ENCODE measurements at regions not wholly inside any gene's neighbourhood (a gene's known extent, or its start where the extent isn't known, plus 50 kb on each side); places are given as distances from the start of the nearest gene placed in this dataset.

- no peak overlapping the region for H3K4me3 Mint-ChIP-seq
- no peak for TF ChIP-seq CTCF (IDR thresholded peaks at IDR 0.05)
- no peak overlapping the region for H3K27ac ChIP-seq (ENCODE audit: low read depth in 1 of 2, low read length in 2 of 2)
- no peaks in the 10 kb centered on the region for H3K27me3 Mint-ChIP-seq
- H3K9me3 Mint-ChIP-seq: peaks cover 7% of the 10 kb centered on the region
- no peak overlapping the region for H3K4me3 ChIP-seq (ENCODE audit: low read length)
- POLR2A ChIA-PET: no interaction called here
- peaks cover 0 to 7% of the 10 kb centered on the region in 2 experiments for H3K9me3 ChIP-seq (ENCODE audit: control insufficient read depth in 1 of 2, insufficient read depth in 1 of 2, low read length in 2 of 2)
- no peaks in the 10 kb centered on the region for H3K36me3 ChIP-seq (ENCODE audit: insufficient read depth, low read length)
- CTCF ChIA-PET: no interaction called here
- H3K4me1 Mint-ChIP-seq (ENCODE audit: low read depth): no peaks in the 10 kb centered on the region
- H3K36me3 Mint-ChIP-seq (ENCODE audit: low read depth): no peaks in the 10 kb centered on the region
- no peaks in the 10 kb centered on the region for H3K27me3 ChIP-seq (ENCODE audit: control insufficient read depth in 1 of 2, insufficient read depth in 2 of 2, low read length in 2 of 2)
- no peak for ATAC-seq (ENCODE audit: poor library complexity)
- DNase-seq: no peak
- H3K27ac Mint-ChIP-seq: no peak overlapping the region
- intact Hi-C loops (cut with DNase I, micrococcal nuclease): no loop called here
- H3K4me1 ChIP-seq (ENCODE audit: insufficient read depth, low read length): no peaks in the 10 kb centered on the region
Observed at GRCh38 chr5:29001666-29002065, 1963.3 kb upstream of the CDH9 start.

GRCh38 chr5:28984639-28985038 is 1946.3 kb upstream of the CDH9 start:
- ChIA-PET POLR2A (no interaction called here), CTCF (no interaction called here)
- H3K9me3 Mint-ChIP-seq: peaks cover 17% of the 10 kb centered on the region
- no peaks in the 10 kb centered on the region for H3K27me3 Mint-ChIP-seq
- no peaks in the 10 kb centered on the region for H3K4me1 Mint-ChIP-seq (ENCODE audit: low read depth)
- Histone ChIP-seq H3K27me3 (ENCODE audit: control insufficient read depth in 1 of 2, insufficient read depth in 2 of 2, low read length in 2 of 2) (no peaks in the 10 kb centered on the region), H3K4me1 (ENCODE audit: insufficient read depth, low read length) (no peaks in the 10 kb centered on the region), H3K27ac (ENCODE audit: low read depth in 1 of 2, low read length in 2 of 2) (no peak overlapping the region), H3K9me3 (ENCODE audit: control insufficient read depth in 1 of 2, insufficient read depth in 1 of 2, low read length in 2 of 2) (peaks cover 0 to 13% of the 10 kb centered on the region in 2 experiments), H3K4me3 (ENCODE audit: low read length) (no peak overlapping the region), H3K36me3 (ENCODE audit: insufficient read depth, low read length) (no peaks in the 10 kb centered on the region)
- H3K36me3 Mint-ChIP-seq (ENCODE audit: low read depth): no peaks in the 10 kb centered on the region
- no peak for TF ChIP-seq CTCF (IDR thresholded peaks at IDR 0.05)
- DNase-seq: no peak
- ATAC-seq (ENCODE audit: poor library complexity): no peak
- intact Hi-C loops (cut with DNase I, micrococcal nuclease): no loop called here
- no peak overlapping the region for H3K27ac Mint-ChIP-seq
- no peak overlapping the region for H3K4me3 Mint-ChIP-seq

GRCh38 chr5:28975508-28975907 is 1937.1 kb upstream of the CDH9 start:
- Mint-ChIP-seq H3K27me3 (no peaks in the 10 kb centered on the region), H3K9me3 (peaks cover 25% of the 10 kb centered on the region), H3K36me3 (ENCODE audit: low read depth) (no peaks in the 10 kb centered on the region), H3K4me3 (no peak overlapping the region), H3K4me1 (ENCODE audit: low read depth) (no peaks in the 10 kb centered on the region), H3K27ac (no peak overlapping the region)
- CTCF ChIA-PET: no interaction called here
- H3K4me1 ChIP-seq (ENCODE audit: insufficient read depth, low read length): no peaks in the 10 kb centered on the region
- no peak for ATAC-seq (ENCODE audit: poor library complexity)
- H3K27me3 ChIP-seq (ENCODE audit: control insufficient read depth in 1 of 2, insufficient read depth in 2 of 2, low read length in 2 of 2): no peaks in the 10 kb centered on the region
- no peak overlapping the region for H3K4me3 ChIP-seq (ENCODE audit: low read length)
- TF ChIP-seq CTCF (IDR thresholded peaks at IDR 0.05): no peak
- DNase-seq: no peak
- peaks cover 0 to 5% of the 10 kb centered on the region in 2 experiments for H3K9me3 ChIP-seq (ENCODE audit: control insufficient read depth in 1 of 2, insufficient read depth in 1 of 2, low read length in 2 of 2)
- intact Hi-C loops (cut with DNase I, micrococcal nuclease): no loop called here
- H3K36me3 ChIP-seq (ENCODE audit: insufficient read depth, low read length): no peaks in the 10 kb centered on the region
- POLR2A ChIA-PET: no interaction called here
- H3K27ac ChIP-seq (ENCODE audit: low read depth in 1 of 2, low read length in 2 of 2): no peak overlapping the region

Data from CD4-positive, alpha-beta T cell (primary cell).